ENCODE measurements at regions not wholly inside any gene's neighbourhood (a gene's known extent, or its start where the extent isn't known, plus 50 kb on each side); places are given as distances from the start of the nearest gene placed in this dataset.

DNA sequence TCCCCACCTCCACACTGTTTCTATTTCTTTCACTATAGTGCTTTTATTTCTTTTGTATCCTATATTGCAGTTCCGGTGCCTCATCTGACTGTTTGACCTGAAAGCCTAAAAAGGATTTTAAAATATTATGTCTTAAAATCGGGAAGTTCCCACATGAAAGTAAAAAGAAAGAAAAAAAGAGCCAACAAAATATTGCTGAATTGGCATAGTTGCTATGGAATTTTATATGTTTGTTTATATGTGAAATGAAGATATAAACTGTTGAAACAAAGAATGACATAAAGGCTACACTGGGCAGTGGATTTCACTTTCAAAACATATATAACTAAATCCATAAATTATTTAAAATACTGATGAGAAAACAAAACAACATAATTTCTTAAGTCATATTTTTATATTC lies 1383.7 kb downstream of the C4orf33 start:
- 76% methylated on average over 2 of the region's 2 CpGs for WGBS
- H3K27ac ChIP-seq (ENCODE audit: low read depth in 1 of 2, low read length in 2 of 2), result no peak overlapping the region
- no peak overlapping the region for H3K4me3 ChIP-seq (ENCODE audit: low read depth in 1 of 3, low read length in 3 of 3)
- TF ChIP-seq FOXA2 (IDR thresholded peaks at IDR 0.05), result no peak
- no peak for TF ChIP-seq FOXA1 (IDR thresholded peaks at IDR 0.05)
- H3K36me3 ChIP-seq (ENCODE audit: control insufficient read depth in 4 of 4, insufficient read depth in 3 of 4, low read depth in 1 of 4, low read length in 3 of 4), result no peaks in the 10 kb centered on the region
- no peaks in the 10 kb centered on the region for H3K4me1 ChIP-seq (ENCODE audit: control insufficient read depth in 4 of 4, insufficient read depth in 4 of 4, low read length in 3 of 4)
- H3K27me3 ChIP-seq (ENCODE audit: control insufficient read depth in 4 of 4, insufficient read depth in 4 of 4, low read length in 3 of 4), result no peaks in the 10 kb centered on the region
- no peak for DNase-seq (ENCODE audit: low spot score)
- no peak overlapping the region for H3K9ac ChIP-seq (ENCODE audit: low read depth in 1 of 2, low read length in 2 of 2)
- no peaks in the 10 kb centered on the region for H3K9me3 ChIP-seq (ENCODE audit: control insufficient read depth in 4 of 4, low read length in 3 of 4)

DNA sequence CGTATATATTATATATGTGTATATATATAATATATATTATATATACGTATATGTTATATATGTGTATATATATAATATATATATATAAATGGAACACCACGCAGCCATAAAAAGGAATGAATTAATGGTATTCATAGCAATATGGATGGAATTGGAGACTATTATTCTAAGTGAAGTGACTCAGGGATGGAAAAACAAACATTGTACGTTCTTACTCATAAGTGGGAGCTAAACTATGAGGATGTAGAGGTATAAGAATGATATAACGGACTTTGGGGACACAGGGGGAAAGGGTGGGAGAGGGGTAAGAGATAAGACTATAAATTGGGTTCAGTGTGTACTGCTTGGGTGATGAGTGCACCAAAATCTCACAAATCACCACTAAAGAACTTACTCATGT lies 1388.9 kb downstream of the C4orf33 start:
- H3K27me3 ChIP-seq (ENCODE audit: control insufficient read depth in 4 of 4, insufficient read depth in 4 of 4, low read length in 3 of 4), result no peaks in the 10 kb centered on the region
- no peaks in the 10 kb centered on the region for H3K4me1 ChIP-seq (ENCODE audit: control insufficient read depth in 4 of 4, insufficient read depth in 4 of 4, low read length in 3 of 4)
- H3K4me3 ChIP-seq (ENCODE audit: low read depth in 1 of 3, low read length in 3 of 3), result no peak overlapping the region
- H3K36me3 ChIP-seq (ENCODE audit: control insufficient read depth in 4 of 4, insufficient read depth in 3 of 4, low read depth in 1 of 4, low read length in 3 of 4), result no peaks in the 10 kb centered on the region
- no peak overlapping the region for H3K9ac ChIP-seq (ENCODE audit: low read depth in 1 of 2, low read length in 2 of 2)
- no peak for DNase-seq (ENCODE audit: low spot score)
- WGBS, result 83% methylated on average over 5 of the region's 5 CpGs
- no peaks in the 10 kb centered on the region for H3K9me3 ChIP-seq (ENCODE audit: control insufficient read depth in 4 of 4, low read length in 3 of 4)
- TF ChIP-seq NR2F2 (IDR thresholded peaks at IDR 0.05) (no peak), FOXA2 (IDR thresholded peaks at IDR 0.05) (no peak), RAD21 (IDR thresholded peaks at IDR 0.05) (no peak), HNF4A (conservative IDR thresholded peaks at IDR 0.05) (no peak), HNF4G (IDR thresholded peaks at IDR 0.05) (no peak)
- TF ChIP-seq, protein P1, sequence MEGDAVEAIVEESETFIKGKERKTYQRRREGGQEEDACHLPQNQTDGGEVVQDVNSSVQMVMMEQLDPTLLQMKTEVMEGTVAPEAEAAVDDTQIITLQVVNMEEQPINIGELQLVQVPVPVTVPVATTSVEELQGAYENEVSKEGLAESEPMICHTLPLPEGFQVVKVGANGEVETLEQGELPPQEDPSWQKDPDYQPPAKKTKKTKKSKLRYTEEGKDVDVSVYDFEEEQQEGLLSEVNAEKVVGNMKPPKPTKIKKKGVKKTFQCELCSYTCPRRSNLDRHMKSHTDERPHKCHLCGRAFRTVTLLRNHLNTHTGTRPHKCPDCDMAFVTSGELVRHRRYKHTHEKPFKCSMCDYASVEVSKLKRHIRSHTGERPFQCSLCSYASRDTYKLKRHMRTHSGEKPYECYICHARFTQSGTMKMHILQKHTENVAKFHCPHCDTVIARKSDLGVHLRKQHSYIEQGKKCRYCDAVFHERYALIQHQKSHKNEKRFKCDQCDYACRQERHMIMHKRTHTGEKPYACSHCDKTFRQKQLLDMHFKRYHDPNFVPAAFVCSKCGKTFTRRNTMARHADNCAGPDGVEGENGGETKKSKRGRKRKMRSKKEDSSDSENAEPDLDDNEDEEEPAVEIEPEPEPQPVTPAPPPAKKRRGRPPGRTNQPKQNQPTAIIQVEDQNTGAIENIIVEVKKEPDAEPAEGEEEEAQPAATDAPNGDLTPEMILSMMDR (IDR thresholded peaks at IDR 0.05; ENCODE audit: low read depth, low read length, missing input control), result no peak
- TF ChIP-seq, protein P2, sequence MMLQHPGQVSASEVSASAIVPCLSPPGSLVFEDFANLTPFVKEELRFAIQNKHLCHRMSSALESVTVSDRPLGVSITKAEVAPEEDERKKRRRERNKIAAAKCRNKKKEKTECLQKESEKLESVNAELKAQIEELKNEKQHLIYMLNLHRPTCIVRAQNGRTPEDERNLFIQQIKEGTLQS (IDR thresholded peaks at IDR 0.05), result no peak
- H3K27ac ChIP-seq (ENCODE audit: low read depth in 1 of 2, low read length in 2 of 2), result no peak overlapping the region

DNA sequence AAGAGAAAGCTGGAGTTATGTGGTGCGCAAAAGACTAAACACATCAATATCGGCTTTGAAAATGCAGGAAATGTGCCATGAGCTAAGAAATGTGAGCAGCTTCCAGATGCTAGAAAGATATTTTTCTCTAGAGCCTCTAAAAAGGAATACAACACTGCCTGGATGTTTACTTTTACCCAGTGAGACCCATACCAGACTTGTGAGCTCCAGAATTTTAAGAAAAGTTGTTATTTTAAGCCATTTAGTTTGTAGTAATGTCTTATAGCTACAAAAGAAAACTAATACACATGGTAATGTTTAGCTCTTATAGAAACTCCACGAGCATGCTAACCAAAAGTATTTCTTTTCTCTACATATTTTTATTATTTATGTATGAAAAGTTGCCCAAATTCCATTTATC lies 1389.4 kb downstream of the C4orf33 start:
- no peak overlapping the region for H3K9ac ChIP-seq (ENCODE audit: low read depth in 1 of 2, low read length in 2 of 2)
- no peaks in the 10 kb centered on the region for H3K4me1 ChIP-seq (ENCODE audit: control insufficient read depth in 4 of 4, insufficient read depth in 4 of 4, low read length in 3 of 4)
- 82% methylated on average over 3 of the region's 3 CpGs for WGBS
- no peak overlapping the region for H3K4me3 ChIP-seq (ENCODE audit: low read depth in 1 of 3, low read length in 3 of 3)
- TF ChIP-seq NR2F2 (IDR thresholded peaks at IDR 0.05) (no peak), FOXA2 (IDR thresholded peaks at IDR 0.05) (no peak), YY1 (IDR thresholded peaks at IDR 0.05) (no peak)
- H3K27me3 ChIP-seq (ENCODE audit: control insufficient read depth in 4 of 4, insufficient read depth in 4 of 4, low read length in 3 of 4), result no peaks in the 10 kb centered on the region
- no peak overlapping the region for H3K27ac ChIP-seq (ENCODE audit: low read depth in 1 of 2, low read length in 2 of 2)
- H3K36me3 ChIP-seq (ENCODE audit: control insufficient read depth in 4 of 4, insufficient read depth in 3 of 4, low read depth in 1 of 4, low read length in 3 of 4), result no peaks in the 10 kb centered on the region
- no peak for DNase-seq (ENCODE audit: low spot score)
- H3K9me3 ChIP-seq (ENCODE audit: control insufficient read depth in 4 of 4, low read length in 3 of 4), result no peaks in the 10 kb centered on the region

DNA sequence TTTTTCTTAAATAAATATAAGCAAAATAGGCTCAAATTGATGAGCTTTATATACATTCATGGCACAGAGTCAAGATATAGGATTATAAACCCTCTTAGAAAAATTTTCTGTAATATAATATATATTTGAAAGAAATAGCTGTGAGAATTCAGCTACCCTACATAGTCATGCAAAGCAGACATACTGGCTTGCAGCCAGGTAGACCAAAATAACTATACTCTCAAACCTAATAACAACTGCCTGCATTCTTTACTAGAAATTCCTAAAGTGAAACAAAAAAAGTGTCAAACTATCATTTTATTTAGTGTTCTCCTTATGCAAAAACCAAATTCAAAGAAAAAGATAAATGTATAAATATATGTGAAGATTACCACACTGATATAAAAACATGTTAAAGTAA lies 1390.2 kb downstream of the C4orf33 start:
- no peaks in the 10 kb centered on the region for H3K9me3 ChIP-seq (ENCODE audit: control insufficient read depth in 4 of 4, low read length in 3 of 4)
- TF ChIP-seq, protein P3, sequence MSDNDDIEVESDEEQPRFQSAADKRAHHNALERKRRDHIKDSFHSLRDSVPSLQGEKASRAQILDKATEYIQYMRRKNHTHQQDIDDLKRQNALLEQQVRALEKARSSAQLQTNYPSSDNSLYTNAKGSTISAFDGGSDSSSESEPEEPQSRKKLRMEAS (IDR thresholded peaks at IDR 0.05), result no peak
- no peak for TF ChIP-seq FOXA1 (IDR thresholded peaks at IDR 0.05)
- TF ChIP-seq HNF4G (IDR thresholded peaks at IDR 0.05), result no peak
- no peak for TF ChIP-seq RXRA (IDR thresholded peaks at IDR 0.05)
- no peak for TF ChIP-seq JUND (IDR thresholded peaks at IDR 0.05)
- TF ChIP-seq, protein P4, sequence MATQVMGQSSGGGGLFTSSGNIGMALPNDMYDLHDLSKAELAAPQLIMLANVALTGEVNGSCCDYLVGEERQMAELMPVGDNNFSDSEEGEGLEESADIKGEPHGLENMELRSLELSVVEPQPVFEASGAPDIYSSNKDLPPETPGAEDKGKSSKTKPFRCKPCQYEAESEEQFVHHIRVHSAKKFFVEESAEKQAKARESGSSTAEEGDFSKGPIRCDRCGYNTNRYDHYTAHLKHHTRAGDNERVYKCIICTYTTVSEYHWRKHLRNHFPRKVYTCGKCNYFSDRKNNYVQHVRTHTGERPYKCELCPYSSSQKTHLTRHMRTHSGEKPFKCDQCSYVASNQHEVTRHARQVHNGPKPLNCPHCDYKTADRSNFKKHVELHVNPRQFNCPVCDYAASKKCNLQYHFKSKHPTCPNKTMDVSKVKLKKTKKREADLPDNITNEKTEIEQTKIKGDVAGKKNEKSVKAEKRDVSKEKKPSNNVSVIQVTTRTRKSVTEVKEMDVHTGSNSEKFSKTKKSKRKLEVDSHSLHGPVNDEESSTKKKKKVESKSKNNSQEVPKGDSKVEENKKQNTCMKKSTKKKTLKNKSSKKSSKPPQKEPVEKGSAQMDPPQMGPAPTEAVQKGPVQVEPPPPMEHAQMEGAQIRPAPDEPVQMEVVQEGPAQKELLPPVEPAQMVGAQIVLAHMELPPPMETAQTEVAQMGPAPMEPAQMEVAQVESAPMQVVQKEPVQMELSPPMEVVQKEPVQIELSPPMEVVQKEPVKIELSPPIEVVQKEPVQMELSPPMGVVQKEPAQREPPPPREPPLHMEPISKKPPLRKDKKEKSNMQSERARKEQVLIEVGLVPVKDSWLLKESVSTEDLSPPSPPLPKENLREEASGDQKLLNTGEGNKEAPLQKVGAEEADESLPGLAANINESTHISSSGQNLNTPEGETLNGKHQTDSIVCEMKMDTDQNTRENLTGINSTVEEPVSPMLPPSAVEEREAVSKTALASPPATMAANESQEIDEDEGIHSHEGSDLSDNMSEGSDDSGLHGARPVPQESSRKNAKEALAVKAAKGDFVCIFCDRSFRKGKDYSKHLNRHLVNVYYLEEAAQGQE (IDR thresholded peaks at IDR 0.05), result no peak
- DNase-seq (ENCODE audit: low spot score), result no peak
- no peak overlapping the region for H3K27ac ChIP-seq (ENCODE audit: low read depth in 1 of 2, low read length in 2 of 2)
- H3K36me3 ChIP-seq (ENCODE audit: control insufficient read depth in 4 of 4, insufficient read depth in 3 of 4, low read depth in 1 of 4, low read length in 3 of 4), result no peaks in the 10 kb centered on the region
- H3K9ac ChIP-seq (ENCODE audit: low read depth in 1 of 2, low read length in 2 of 2), result no peak overlapping the region
- H3K27me3 ChIP-seq (ENCODE audit: control insufficient read depth in 4 of 4, insufficient read depth in 4 of 4, low read length in 3 of 4), result no peaks in the 10 kb centered on the region
- H3K4me1 ChIP-seq (ENCODE audit: control insufficient read depth in 4 of 4, insufficient read depth in 4 of 4, low read length in 3 of 4), result no peaks in the 10 kb centered on the region
- H3K4me3 ChIP-seq (ENCODE audit: low read depth in 1 of 3, low read length in 3 of 3), result no peak overlapping the region
